Occipital lobe (tissue), 1 donor: ENCODE measurements at regions not wholly inside any gene's neighbourhood (a gene's known extent, or its start where the extent isn't known, plus 50 kb on each side); places are given as distances from the start of the nearest gene placed in this dataset.
"Not testable (repeated sequence)": the region's sequence is repeated elsewhere in the genome, so short reads cannot be mapped to it uniquely, and the experiment has no call there.

Experiments used
- DNase-seq: peaks from one replicate; lab custom pipeline; 2025; lab: John Stamatoyannopoulos, UW

- no peak for DNase-seq
These were observed 515.4 kb downstream of the RAB38 start for GRCh38 chr11:87659807-87660206.

GRCh38 chr11:87645626-87646025 is 529.6 kb downstream of the RAB38 start:
- no peak for DNase-seq

- no peak for DNase-seq
These were observed 535.4 kb downstream of the RAB38 start for GRCh38 chr11:87639753-87640364.

GRCh38 chr11:87635001-87635400 is 540.2 kb downstream of the RAB38 start:
- no peak for DNase-seq

GRCh38 chr11:87634331-87634730 is 540.9 kb downstream of the RAB38 start:
- DNase-seq, result no peak

- DNase-seq, result no peak
These were observed 546.3 kb downstream of the RAB38 start for GRCh38 chr11:87628957-87629356.

GRCh38 chr11:87628026-87628580 is 547.1 kb downstream of the RAB38 start:
- peak; percentile 32 for DNase-seq

GRCh38 chr11:87623531-87624365 is 551.5 kb downstream of the RAB38 start:
- DNase-seq, result not testable (repeated sequence)

- DNase-seq, result no peak
These were observed 558.7 kb downstream of the RAB38 start for GRCh38 chr11:87616511-87616910.

GRCh38 chr11:87604350-87604749 is 566.6 kb downstream of the TMEM135 start:
- no peak for DNase-seq

- no peak for DNase-seq
These were observed 566.2 kb downstream of the TMEM135 start for GRCh38 chr11:87603887-87604286.

- DNase-seq, result no peak
These were observed 565.0 kb downstream of the TMEM135 start for GRCh38 chr11:87602776-87603175.

- DNase-seq, result no peak
These were observed 563.2 kb downstream of the TMEM135 start for GRCh38 chr11:87600938-87601337.

- DNase-seq, result no peak
These were observed 560.0 kb downstream of the TMEM135 start for GRCh38 chr11:87597725-87598124.

- no peak for DNase-seq
These were observed 558.4 kb downstream of the TMEM135 start for GRCh38 chr11:87596176-87596575.

GRCh38 chr11:87589082-87589481 is 551.3 kb downstream of the TMEM135 start:
- no peak for DNase-seq

- not testable (repeated sequence) for DNase-seq
These were observed 547.9 kb downstream of the TMEM135 start for GRCh38 chr11:87585613-87586012.

GRCh38 chr11:87583931-87584330 is 546.2 kb downstream of the TMEM135 start:
- DNase-seq, result no peak

- no peak for DNase-seq
These were observed 537.4 kb downstream of the TMEM135 start for GRCh38 chr11:87575088-87575487.

- no peak for DNase-seq
These were observed 536.5 kb downstream of the TMEM135 start for GRCh38 chr11:87574193-87574592.

- no peak for DNase-seq
These were observed 536.0 kb downstream of the TMEM135 start for GRCh38 chr11:87573708-87574107.

- no peak for DNase-seq
These were observed 535.1 kb downstream of the TMEM135 start for GRCh38 chr11:87572881-87573280.

- DNase-seq, result no peak
These were observed 522.6 kb downstream of the TMEM135 start for GRCh38 chr11:87560352-87560751.
